Ovary (tissue), 3 donors: ENCODE measurements at regions not wholly inside any gene's neighbourhood (a gene's known extent, or its start where the extent isn't known, plus 50 kb on each side); places are given as distances from the start of the nearest gene placed in this dataset.

Experiments
- CTCF ChIP-seq, 3 donors: fragments of 450-650 bp in 2 of 3; fragments of 200-600 bp in 1 of 3; IDR thresholded peaks; one replicate each; pipeline versions ENCODE4 v1.5.1 to v1.8.0; 2016 to 2022; ENCODE audit warnings: antibody characterized with exemption in 3 of 3, mild to moderate bottlenecking in 1 of 3
- EP300 ChIP-seq: sonication (generic); formaldehyde crosslinking; IDR thresholded peaks from one replicate; pipeline ENCODE4 v1.6.1; 2017; ENCODE audit warnings: antibody characterized with exemption
- POLR2A ChIP-seq: fragments of 450-650 bp; IDR thresholded peaks from one replicate; pipeline ENCODE4 v1.6.1; 2017; ENCODE audit warnings: antibody characterized with exemption, mild to moderate bottlenecking, moderate library complexity
- donor health status: DM: no; HTN: no; CAD: no.

- TF ChIP-seq EP300 (no peak), CTCF (IDR thresholded peaks at IDR 0.05) (no peak), POLR2A (no peak)
Measured at GRCh38 chr5:166262395-166262794, 2029.0 kb upstream of the WWC1 start.
